Kidney glomerular epithelial cell (primary cell): ENCODE measurements at regions not wholly inside any gene's neighbourhood (a gene's known extent, or its start where the extent isn't known, plus 50 kb on each side); places are given as distances from the start of the nearest gene placed in this dataset.

ENCODE experiments used
- DNase-seq: peaks from one replicate; lab custom pipeline; 2025; lab: John Stamatoyannopoulos, UW

DNA sequence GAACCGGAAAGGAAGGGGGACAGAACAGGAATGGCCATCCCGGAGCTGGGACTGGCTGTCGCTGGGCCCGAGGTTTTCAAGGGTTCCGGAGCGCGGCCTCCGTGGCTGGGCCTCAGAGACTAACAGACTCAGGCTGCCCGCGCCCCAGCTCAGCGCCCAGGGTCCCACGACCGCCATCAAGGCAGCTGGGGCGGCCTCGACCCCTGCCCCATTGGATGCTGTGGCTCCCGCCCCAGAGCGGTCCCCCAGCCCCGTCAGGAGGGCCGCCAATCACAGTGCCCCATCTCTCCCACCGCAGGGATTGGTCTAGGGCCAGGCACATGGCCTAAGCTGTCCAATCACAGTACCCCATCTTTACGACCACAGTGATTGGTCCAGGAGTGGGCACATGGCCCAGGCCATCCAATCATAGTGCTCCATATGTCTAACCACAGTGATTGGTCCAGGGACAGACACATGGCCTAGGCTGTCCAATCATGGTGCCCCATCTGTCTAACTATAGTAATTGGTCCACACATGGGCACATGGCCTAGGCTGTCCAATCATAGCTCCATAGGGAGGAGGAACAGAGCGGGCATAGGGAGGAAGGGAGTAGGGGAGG, 105.3 kb upstream of the NKX1-1 start:
- peak; percentile 13 for DNase-seq

DNA sequence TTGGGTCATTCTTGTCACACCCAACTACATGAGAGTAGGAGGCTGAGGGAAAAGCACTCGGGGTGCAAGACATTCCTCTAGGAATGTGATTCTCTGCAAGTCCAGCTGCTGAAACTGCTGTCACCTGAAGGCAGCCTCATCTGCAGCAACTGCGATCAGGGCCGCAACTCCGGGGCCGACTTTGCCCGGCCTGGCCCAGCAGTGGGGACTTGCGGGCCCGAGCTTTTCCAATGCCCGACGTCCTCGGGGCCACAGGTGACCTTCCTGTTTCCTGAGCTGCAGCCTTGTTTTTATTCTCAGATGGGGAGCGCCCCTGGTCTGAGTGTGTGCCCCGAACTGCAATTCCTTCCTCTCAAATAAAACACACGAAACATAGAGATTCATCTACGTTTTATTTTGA, 104.7 kb upstream of the NKX1-1 start:
- DNase-seq, result no peak

DNA sequence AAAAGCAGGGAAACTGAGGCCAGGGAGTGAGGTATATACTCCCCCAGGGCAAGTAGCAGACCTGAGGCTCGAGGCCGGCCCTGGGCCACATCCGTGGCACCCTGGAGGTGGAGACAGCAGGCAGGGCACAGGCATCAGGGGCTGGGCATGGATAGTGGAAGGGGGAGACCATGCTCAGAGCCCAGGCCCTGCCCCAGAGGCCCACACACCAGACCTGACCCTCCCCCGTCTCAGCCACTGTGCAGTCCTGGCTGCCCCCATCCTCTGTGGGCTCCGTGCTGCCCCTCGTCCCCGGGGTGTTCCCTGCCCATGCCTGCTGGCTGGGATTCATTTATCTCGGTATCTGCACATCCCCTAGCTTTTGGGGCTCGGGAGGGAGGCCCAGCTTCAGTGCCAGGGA, 103.1 kb upstream of the NKX1-1 start:
- no peak for DNase-seq

DNA sequence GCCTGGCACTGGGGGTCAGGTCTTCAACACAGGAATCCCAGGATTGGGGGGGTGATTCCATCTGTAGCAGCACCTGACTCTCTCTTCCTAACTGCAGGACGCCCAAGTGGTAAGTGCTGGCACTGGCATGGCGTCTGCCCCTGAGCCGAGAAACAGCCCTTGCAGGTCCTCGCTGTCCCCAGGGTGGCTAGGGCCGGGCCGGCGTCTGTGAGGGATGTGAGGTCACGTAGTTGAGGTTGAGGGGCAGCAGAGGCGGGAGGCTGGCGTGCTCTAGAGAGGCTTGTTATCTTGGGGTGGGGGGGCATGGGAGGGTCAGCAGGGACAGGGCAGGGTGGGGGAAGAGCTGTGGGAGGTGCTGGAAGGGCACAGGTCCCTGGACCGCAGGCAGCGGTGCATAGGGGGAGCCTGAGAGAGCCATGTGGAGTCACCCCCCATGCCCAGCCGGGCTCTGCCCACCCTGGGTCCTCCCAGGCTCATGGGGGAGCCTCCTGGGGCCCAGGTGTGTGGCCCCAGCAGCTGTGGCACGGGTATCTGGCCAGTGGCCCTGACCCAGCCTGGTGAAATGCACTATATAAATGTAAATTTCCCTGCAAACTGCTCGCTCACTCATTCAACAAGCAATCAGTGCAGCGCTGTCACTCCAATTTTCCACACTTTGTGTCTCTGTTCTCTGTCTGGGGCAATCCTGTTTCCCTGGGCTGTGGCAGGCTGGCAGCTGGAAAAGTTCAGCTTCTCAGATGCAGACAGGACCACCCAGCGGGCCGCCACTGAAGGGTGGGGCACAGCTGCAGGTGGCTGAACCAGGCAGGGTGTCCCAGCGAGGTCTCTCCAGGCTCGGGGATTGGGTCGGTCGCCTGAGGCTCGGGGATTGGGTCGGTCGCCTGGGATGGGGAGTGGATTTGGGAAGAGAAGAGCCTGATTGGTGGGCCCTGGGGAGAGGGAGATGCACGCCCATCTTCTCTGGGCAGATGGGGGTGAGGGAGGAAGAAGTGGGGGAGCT, 102.2 kb upstream of the NKX1-1 start:
- DNase-seq, result no peak

DNA sequence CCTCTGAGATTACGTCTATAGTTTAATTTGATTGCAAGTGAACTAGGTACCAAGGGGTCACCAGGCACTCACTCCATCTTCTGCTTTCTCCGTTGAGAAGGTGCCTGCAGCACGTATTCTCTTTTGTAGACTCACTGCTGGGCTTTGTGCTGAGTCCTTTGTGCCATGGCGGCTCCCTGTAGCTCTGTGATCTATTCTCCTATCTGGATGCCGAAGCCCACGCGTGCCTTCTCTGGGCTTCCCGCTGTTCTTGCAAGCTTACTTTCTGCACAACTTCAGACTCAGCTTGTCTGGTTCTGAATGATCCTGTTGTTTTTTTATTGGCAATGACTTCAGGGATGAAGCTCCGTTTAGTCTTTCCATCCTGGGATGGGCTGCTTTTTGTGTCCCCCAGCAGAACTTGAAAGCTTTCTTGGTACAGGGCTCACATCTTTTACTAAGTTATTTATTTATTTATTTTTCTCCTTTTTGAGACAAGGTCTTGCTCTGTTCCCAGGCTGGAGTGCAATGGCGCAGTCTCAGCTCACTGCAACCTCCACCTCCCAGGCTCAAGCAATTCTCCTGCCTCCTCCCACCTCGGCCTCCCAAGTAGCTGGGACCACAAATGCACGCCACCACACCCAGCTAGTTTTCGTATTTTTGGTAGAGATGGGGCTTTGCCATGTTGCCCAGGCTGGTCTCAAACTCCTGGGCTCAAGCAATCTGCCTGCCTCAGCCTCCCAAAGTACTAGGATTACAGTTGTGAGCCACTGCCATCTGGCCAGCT, 100.9 kb upstream of the NKX1-1 start:
- DNase-seq, result no peak

DNA sequence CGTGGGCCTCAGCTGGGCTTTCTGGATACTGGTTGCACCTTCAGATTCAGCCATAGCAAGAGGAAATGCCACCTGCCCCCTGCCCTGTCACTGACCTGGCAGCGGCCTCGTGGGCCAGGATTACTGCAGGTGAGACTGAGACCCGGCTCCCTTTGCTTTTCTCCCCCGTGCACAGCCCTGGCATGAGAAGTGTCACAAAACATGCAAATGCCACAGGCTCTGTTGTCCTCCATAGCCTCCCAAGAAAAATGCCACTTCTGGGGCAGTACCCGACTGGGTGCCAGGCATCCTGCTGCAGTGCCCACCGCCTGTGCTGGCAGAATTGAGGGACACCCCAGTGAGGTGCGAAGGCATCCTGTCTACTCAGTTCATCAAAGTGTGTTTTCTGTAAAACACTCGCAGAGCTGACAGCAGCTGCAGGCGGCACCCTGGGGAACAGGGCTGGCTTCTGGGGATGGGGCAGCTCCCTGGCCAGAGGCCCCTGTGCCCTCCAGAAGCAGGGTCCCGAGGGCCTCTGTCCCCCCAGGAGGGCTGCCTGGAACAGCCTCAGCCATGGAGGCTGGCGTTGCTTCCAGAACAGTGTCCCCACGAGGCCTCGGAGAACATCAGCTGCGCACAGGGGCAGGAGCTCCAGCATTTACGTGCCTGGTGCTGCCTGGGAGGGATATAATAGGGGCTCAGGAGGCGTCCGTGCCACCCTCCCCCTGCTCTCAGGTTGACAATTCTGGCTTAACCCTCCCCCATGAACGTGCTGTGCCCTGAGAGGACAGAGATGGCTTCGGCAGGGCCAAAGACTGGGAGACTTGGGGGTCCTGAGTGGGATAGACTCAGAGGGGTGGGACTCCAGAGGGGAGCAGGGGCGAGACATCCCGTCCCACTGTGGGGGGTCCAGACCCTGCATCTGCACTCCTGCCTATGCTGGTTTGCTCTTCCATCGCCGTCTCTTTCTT, 99.5 kb upstream of the NKX1-1 start:
- DNase-seq, result no peak

DNA sequence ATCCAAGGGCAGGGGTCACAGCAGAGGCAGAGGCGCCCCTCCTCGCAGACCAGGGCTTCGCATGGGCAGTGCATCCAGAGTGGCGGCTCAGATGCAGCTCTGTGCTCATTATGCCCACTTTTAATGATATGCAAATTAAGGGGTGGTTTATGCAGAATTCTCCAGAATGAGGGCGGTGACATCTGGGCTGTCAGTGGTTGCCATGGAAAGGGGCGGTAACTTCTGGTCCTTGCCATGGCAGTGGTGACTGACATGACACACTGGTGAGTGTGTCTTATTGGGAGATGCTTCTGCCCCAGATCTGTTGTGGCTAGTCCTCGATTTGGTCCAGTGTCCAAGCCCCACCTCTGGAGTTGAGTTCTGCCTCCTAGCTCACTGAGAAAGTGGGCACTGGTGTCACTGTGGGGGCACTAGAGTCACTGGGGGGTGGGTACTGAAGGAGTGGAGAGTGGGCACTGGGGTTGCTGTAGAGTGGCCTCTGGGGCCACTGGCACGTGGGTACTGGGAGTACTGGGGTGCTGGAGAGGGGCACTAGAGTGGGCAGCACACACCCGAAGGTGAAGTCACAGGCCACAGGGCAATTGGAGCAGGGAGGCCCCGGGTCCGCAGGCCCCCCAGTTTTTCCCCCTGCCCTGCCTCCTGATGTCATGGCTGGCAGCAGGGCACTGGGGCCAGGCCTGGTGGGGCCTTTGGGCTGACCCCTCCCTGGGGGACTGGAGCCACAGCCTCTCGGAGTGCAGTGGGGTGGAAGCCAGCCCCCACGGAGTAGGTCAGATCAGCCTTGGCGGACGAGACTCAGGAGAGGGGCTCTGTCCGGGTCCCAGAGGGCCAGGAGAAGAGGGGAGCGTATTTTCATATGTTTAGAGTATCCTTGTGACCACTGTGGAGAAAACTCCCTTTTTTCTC, 98.6 kb upstream of the NKX1-1 start:
- no peak for DNase-seq

DNA sequence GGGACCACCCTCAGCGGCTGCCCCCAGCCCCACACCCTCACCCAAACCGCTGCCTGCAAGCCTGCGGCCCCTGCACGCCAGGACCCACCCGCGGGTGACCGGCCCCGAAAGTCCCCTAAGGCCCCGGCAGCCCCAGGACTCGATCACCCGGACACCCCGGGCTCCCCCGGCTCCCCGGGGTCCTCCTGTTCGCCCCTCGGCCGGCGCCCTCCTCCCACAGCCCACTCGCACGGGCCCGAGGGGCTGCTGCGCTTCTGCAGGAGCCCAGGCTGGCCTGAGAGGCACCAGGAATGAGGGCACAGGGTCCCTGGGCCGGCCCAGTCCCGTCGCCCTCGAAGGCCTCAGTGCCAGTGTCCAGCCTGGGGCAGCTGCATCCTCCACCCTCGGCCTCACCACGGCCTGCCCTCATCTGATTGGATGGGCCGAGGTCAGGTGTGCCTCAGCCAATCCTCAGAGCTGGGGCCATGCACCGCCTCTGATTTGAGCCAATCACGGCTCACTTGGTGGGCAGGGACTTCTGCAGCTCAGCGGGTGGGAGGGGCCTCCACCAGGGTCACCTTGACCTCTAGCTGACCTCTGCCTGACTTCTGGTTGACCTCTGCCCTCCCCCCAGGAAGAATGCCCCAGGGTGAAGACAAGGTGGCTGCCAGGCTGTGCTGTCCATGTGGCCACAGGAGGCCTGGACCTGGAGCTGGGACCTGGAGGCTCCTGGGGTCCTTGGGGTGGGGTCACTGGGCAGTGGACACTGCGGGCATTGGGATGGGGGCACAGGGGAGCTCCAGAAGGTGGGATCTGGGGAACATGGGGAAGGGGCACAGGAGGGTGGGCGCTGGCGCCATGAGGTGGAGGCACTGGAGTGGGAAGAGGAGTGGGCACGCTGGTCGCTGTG, 97.6 kb upstream of the NKX1-1 start:
- DNase-seq, result no peak

DNA sequence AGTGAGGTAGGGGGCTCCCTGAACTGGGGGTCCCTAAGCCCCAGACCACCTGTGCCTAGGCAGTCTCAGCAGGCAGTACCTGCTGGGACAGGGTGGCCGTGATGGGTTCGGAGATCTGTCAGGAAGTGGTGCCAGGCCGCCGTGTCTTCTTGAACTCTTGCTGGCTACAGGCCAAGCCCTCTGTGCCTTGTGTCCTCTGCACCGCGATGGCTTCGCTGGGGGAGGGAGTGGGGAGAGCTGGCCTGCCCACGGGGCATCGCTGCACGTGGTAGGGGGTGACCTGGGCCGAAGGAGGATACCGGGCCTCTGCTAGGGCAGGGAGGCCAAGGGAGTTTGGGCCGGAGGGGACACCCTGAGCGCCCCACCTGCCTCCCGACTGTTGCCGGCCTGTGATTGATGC, 96.7 kb upstream of the NKX1-1 start:
- DNase-seq, result no peak

DNA sequence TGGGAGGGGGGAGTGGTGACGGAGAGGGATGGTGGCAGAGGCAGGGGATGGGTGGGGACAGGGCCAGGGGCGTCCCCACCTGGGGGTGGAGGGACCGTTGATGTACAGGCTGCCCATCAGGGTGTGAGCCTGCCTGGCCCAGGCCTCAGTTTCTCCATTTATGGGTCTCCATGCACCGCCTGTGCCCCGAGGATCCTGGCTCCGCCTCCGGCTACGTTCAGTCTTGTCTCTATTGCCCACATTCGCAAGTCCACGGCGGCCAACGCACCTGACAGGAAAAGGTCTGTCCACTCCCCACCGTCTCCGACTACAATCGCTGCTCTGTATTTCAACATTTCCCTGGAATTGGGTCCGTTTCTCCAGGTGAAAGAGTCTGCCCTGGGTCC, 96.3 kb upstream of the NKX1-1 start:
- DNase-seq, result no peak

DNA sequence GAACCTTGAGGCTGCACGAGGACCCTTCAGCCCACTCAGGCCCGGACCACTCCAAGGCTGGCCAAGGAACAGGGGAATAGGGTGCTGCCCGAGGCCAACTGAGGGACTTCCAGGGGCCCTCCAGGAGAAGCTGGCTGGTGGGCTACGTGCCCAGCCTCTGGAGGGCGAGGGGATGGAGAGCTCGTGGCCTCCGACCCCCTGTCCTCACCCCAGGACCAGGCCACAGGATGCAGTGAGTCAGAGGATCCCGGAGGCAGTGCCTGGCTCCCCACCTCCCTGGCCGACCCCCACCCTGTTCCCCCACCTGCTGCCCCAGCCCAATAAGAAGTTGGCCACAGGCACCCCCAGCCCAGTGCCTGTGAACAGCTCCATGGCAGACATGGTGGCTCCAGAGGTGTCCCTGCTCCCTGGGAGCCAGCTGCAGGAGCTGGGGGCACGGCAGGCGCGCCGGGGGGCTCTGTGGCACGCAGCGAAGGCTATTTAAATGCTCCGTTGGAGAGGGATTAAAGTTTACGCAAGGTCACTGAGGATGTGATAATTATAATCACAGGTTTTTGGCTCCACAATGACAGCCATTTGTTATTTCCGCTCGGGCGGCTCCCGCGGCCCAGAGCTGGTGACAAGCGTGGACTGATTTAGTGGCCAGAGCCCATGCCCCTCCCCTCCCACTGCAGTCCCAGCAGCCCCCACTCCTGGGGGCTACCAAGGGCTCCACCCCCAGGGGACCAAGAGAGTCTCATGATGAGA, 95.7 kb upstream of the NKX1-1 start:
- DNase-seq, result no peak

DNA sequence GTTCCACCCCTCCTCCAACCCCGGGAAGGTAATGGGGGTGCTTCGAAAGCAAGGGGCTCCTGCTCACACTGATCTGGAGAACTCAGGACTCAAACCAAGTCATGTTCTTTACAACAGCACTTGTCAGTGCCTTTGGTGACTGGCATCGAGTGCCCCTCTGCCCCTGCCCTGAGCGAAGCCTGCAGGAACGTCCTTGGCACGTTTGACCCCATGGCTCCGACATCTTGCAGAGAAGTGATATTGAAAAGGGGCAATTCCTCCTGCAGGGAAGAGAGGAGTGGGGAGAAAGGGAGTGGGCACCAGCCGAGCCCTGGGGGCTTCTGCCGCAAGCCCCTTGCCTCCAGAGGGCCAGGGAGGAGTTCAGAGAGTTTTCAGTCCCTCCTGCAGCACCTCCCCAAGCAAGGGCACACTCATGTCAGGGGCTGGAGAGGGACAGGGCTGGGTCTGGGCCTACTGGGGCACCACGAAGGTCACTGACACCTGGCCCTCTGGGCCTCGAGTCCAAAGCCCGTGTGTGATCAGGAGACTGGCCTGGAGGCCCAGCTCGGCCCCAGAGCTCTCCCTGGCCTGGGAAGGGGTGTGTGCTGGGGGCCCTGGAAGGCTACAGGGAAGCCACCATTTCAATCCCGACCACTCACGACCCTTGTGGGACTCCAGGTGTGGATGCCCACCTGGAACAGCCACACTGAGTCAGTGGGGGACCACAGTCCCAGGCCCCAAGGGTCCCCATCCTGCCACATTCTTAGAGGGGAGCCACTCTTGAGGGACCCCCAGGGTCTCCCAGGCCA, 94.9 kb upstream of the NKX1-1 start:
- no peak for DNase-seq

DNA sequence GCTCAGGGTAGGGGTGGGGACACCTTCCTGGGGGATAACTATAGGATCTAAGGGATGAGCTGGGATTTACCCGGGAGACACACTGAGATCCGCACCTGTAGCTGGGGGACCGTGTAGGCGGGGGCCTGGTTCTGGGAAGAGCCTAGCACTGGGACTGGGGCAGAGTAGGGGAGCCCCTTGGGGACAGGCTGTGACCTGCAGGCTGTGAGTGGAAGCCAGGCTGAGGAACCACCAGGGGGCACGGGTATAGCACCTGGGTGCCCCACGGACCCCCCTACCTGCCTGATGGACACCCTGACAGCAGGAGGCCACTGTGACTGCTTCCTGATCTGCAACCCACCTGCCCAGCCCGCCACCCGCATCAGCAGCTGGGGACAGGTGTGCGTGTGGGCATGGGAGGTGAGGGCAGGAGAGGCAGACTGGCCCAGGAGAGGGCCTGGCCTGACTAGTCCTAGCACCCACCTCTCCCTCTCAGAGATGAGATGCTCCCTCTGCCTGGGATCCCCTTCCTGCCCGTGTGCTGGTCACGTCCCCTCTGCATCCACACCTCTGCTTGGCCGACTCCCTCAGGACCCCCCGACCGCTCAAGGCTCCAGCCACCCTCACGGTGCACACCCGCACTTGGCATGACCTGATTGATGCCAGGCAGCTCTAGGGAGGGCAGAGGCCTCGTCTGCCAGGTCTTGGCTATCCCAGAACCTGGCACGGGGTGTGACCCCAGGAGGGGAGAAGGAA, 94.2 kb upstream of the NKX1-1 start:
- no peak for DNase-seq

DNA sequence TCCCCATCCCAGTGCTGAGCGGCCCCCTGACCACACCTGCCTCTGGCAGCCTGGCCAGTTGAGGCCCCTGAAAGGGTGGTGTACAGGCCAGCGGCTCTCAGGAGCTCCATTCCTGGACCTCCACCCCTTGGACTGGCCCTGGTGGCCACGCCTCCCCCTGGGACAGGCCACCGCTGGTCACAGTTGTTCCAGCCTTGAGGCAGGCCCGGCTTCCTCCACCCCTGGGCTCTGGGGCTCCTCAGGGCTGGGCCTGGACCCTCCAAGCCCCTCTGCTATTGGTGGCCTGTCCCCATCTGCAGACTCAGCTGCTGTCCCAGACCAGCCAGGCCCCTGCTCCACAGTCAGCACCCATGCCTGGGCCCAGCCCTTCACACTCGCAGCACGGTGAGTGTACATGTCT, 93.2 kb upstream of the NKX1-1 start:
- DNase-seq, result no peak

DNA sequence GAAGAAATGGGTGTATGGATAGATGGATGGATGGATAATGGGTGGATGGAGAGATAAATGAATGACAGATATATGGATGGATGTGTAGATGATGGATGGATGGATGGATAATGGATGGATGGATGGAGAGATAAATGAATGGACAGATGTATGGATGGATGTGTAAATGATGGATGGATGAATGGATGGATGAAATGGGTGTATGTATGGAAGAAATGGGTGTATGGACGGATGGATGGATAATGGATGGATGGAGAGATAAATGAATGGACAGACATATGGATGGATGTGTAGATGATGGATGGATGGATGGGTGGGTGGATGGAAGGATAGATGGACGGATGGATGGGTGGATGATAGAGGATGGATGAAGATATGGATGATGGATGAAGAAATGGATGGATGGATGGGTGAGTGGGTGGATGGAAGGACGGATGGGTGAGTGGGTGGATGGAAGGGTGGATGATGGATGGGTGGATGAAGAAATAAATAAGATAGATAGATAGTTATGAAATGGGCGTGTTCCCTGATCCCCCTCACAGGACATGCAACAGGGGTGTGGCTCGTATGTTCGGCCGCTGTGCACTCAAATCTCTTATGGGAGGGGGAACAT, 91.1 kb upstream of the NKX1-1 start:
- no peak for DNase-seq

DNA sequence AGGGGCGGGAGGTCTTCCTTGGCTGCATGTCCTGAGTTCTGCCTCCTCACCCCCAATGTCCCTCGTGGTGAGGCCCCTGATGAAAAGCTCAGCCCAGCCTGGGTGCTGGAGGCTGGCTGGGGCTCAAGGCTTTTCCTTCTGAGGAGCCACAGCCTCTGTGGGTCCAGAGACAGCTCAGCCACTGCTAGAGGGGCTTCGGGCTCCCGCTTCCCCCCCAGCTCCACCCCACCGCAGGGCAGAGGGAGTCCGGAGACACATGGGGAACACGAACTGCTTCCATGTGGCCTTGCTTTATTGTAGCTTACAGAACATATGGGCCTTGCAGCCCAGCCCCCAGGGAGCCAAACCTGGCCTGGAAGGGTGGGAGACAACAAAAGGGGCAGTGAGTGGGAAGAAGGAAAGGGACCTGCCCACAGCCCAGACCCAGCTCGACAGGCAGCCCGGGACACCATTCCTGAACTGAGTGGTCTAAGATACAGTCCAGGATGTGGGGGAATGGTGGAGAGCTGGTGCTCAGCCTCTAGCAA, 89.9 kb upstream of the NKX1-1 start:
- DNase-seq, result no peak
